ENCODE measurements at regions not wholly inside any gene's neighbourhood (a gene's known extent, or its start where the extent isn't known, plus 50 kb on each side); places are given as distances from the start of the nearest gene placed in this dataset.

- TF ChIP-seq POLR2AphosphoS5 (IDR thresholded peaks at IDR 0.05; ENCODE audit: low read depth, low read length) (no peak), FOXP2 (optimal IDR thresholded peaks at IDR 0.05; ENCODE audit: borderline replicate concordance, extremely low read depth, extremely low read length, insufficient read depth) (no peak), TAF1 (IDR thresholded peaks at IDR 0.05; ENCODE audit: borderline replicate concordance, insufficient read depth, low read length) (no peak), SIN3A (IDR thresholded peaks at IDR 0.05; ENCODE audit: borderline replicate concordance, insufficient read depth, low read length) (no peak), REST (IDR thresholded peaks at IDR 0.05; ENCODE audit: insufficient read depth in 1 of 2, low read depth in 2 of 2, low read length in 2 of 2) (no peak)
These were observed 90.9 kb downstream of the KIF4B start for GRCh38 chr5:155104441-155104840.

GRCh38 chr5:155106221-155106620 is 92.7 kb downstream of the KIF4B start:
- TF ChIP-seq POLR2AphosphoS5 (IDR thresholded peaks at IDR 0.05; ENCODE audit: low read depth, low read length): no peak

GRCh38 chr5:155113888-155114287 is 100.3 kb downstream of the KIF4B start:
- TF ChIP-seq TAF1 (IDR thresholded peaks at IDR 0.05; ENCODE audit: borderline replicate concordance, insufficient read depth, low read length) (no peak), POLR2AphosphoS5 (IDR thresholded peaks at IDR 0.05; ENCODE audit: low read depth, low read length) (no peak), REST (IDR thresholded peaks at IDR 0.05; ENCODE audit: insufficient read depth in 1 of 2, low read depth in 2 of 2, low read length in 2 of 2) (no peak), FOXP2 (optimal IDR thresholded peaks at IDR 0.05; ENCODE audit: borderline replicate concordance, extremely low read depth, extremely low read length, insufficient read depth) (no peak), SIN3A (IDR thresholded peaks at IDR 0.05; ENCODE audit: borderline replicate concordance, insufficient read depth, low read length) (no peak)

- no peak for TF ChIP-seq REST (IDR thresholded peaks at IDR 0.05; ENCODE audit: insufficient read depth in 1 of 2, low read depth in 2 of 2, low read length in 2 of 2)
These were observed 101.1 kb downstream of the KIF4B start for GRCh38 chr5:155114655-155115054.

GRCh38 chr5:155116456-155117251 is 103.1 kb downstream of the KIF4B start:
- TF ChIP-seq FOXP2 (optimal IDR thresholded peaks at IDR 0.05; ENCODE audit: borderline replicate concordance, extremely low read depth, extremely low read length, insufficient read depth): no peak
- no peak for TF ChIP-seq POLR2AphosphoS5 (IDR thresholded peaks at IDR 0.05; ENCODE audit: low read depth, low read length)
- no peak for TF ChIP-seq TAF1 (IDR thresholded peaks at IDR 0.05; ENCODE audit: borderline replicate concordance, insufficient read depth, low read length)
- TF ChIP-seq REST (IDR thresholded peaks at IDR 0.05; ENCODE audit: insufficient read depth in 1 of 2, low read depth in 2 of 2, low read length in 2 of 2): no peak
- no peak for TF ChIP-seq SIN3A (IDR thresholded peaks at IDR 0.05; ENCODE audit: borderline replicate concordance, insufficient read depth, low read length)
